SK-N-SH (cell line): ENCODE measurements at regions not wholly inside any gene's neighbourhood (a gene's known extent, or its start where the extent isn't known, plus 50 kb on each side); places are given as distances from the start of the nearest gene placed in this dataset.

Experiments used
- CTCF ChIA-PET: fragments of 300-600, 350-600 bp; formaldehyde crosslinking; extraction: SDS; loops from one replicate; lab custom pipeline; 2021; lab: Yijun Ruan, JAX
- POLR2A ChIA-PET: fragments of 350-600 bp; sonication (Branson Sonifier 250); formaldehyde crosslinking; extraction: SDS; loops from one replicate; lab custom pipeline; 2020; ENCODE audit warnings: antibody characterized with exemption, inconsistent platforms; lab: Yijun Ruan, JAX
- DNase-seq: peaks from one replicate; pipeline ENCODE4 v3.0.0; 2012
- H2AFZ ChIP-seq: fragments of 200-600 bp; sonication (generic); 2 replicates; pipeline ENCODE4 v1.8.1; 2016; ENCODE audit warnings: antibody characterized with exemption, mild to moderate bottlenecking, low read depth
- H3F3A ChIP-seq: fragments of 200-600 bp; sonication (generic); replicated peaks from 2 replicates; pipeline ENCODE3; 2016; ENCODE audit warnings: antibody characterized with exemption, mild to moderate bottlenecking; ENCODE audit not compliant: insufficient read depth
- H3K27ac ChIP-seq, 2 experiments: fragments of 200-500 bp in 1 of 2; fragments of 200-600 bp in 1 of 2; sonication (Bioruptor generic) in 1 of 2; sonication (generic), shearing (Covaris generic) in 1 of 2; 2 replicates each; pipeline versions ENCODE4 v1.5.1 to v1.6.1; 2014 to 2016; ENCODE audit warnings: low read depth in 2 of 2, inconsistent platforms in 1 of 2, low read length in 1 of 2, mild to moderate bottlenecking in 1 of 2, mixed read lengths in 1 of 2
- H3K27me3 ChIP-seq: fragments of 200-600 bp; sonication (generic), shearing (Covaris generic); 2 replicates; pipeline ENCODE4 v1.6.1; 2016; ENCODE audit warnings: mixed run types; ENCODE audit not compliant: insufficient read depth
- H3K36me3 ChIP-seq, 2 experiments: fragments of 200-500 bp in 1 of 2; fragments of 200-600 bp in 1 of 2; sonication (Bioruptor generic) in 1 of 2; sonication (generic) in 1 of 2; replicated peaks in 1 of 2; 2 replicates each; pipeline versions ENCODE3 to v1.5.1; 2014 to 2016; ENCODE audit warnings: low read length in 1 of 2, mild to moderate bottlenecking in 1 of 2; ENCODE audit not compliant: insufficient read depth in 2 of 2, control insufficient read depth in 1 of 2
- H3K4me1 ChIP-seq, 2 experiments: fragments of 200-500 bp in 1 of 2; fragments of 200-600 bp in 1 of 2; sonication (Bioruptor generic) in 1 of 2; sonication (generic), shearing (Covaris generic) in 1 of 2; 2 replicates each; pipeline versions ENCODE4 v1.5.1 to v1.6.1; 2014 to 2016; ENCODE audit warnings: low read depth in 1 of 2, low read length in 1 of 2, mixed run types in 1 of 2; ENCODE audit not compliant: insufficient read depth in 2 of 2, control insufficient read depth in 1 of 2
- H3K4me2 ChIP-seq: fragments of 200-600 bp; sonication (generic), shearing (Covaris generic); 2 replicates; pipeline ENCODE4 v1.6.1; 2017; ENCODE audit warnings: mixed run types
- H3K4me3 ChIP-seq, 2 experiments: fragments of 200-500 bp in 1 of 2; fragments of 200-600 bp in 1 of 2; sonication (Bioruptor generic) in 1 of 2; sonication (generic), shearing (Covaris generic) in 1 of 2; 2 replicates each; pipeline versions ENCODE4 v1.5.1 to v1.8.1; 2014 to 2016; ENCODE audit warnings: low read depth in 2 of 2, inconsistent platforms in 1 of 2, low read length in 1 of 2, mild to moderate bottlenecking in 1 of 2, mixed read lengths in 1 of 2, moderate library complexity in 1 of 2
- H3K79me2 ChIP-seq: fragments of 200-600 bp; sonication (generic); 2 replicates; pipeline ENCODE4 v1.8.1; 2017; ENCODE audit warnings: mild to moderate bottlenecking; ENCODE audit not compliant: insufficient read depth
- H3K9ac ChIP-seq: fragments of 200-600 bp; sonication (generic); 2 replicates; pipeline ENCODE4 v1.6.1; 2017; ENCODE audit warnings: mixed run types
- H3K9me2 ChIP-seq: fragments of 200-600 bp; sonication (generic); 2 replicates; pipeline ENCODE4 v1.6.1; 2017; ENCODE audit warnings: mixed run types
- H3K9me3 ChIP-seq: fragments of 200-600 bp; sonication (generic); 2 replicates; pipeline ENCODE4 v1.6.1; 2017; ENCODE audit warnings: mixed run types, mild to moderate bottlenecking, moderate library complexity
- H4K20me1 ChIP-seq: fragments of 200-600 bp; sonication (generic); 2 replicates; pipeline ENCODE4 v1.6.1; 2017; ENCODE audit warnings: mild to moderate bottlenecking, mixed run types; ENCODE audit not compliant: insufficient read depth
- CTCF ChIP-seq: fragments of 200-600 bp; sonication (generic); IDR thresholded peaks from 2 replicates; pipeline ENCODE4 v1.6.1; 2017; ENCODE audit warnings: antibody characterized with exemption, mild to moderate bottlenecking, moderate library complexity
- EP300 ChIP-seq, 2 experiments: IDR thresholded peaks; 2 replicates each; pipeline versions ENCODE4 v1.4.0 to v1.6.1; 2012; ENCODE audit warnings: borderline replicate concordance in 1 of 2, low read depth in 1 of 2, low read length in 1 of 2
- FOSL2 ChIP-seq: IDR thresholded peaks from 2 replicates; pipeline ENCODE4 v1.4.0; 2012; ENCODE audit warnings: low read depth, mild to moderate bottlenecking, moderate library complexity, borderline replicate concordance
- FOXJ3 ChIP-seq: sonication (generic); formaldehyde crosslinking; IDR thresholded peaks from 2 replicates; pipeline ENCODE4 v1.5.1; 2020; ENCODE audit warnings: mild to moderate bottlenecking, missing genetic modification reagents
- IRF3 ChIP-seq: fragments of 150-350 bp; IDR thresholded peaks from 2 replicates; pipeline ENCODE4 v1.6.1; 2016; ENCODE audit warnings: mild to moderate bottlenecking, low read depth, low read length
- JUND ChIP-seq: IDR thresholded peaks from 2 replicates; pipeline ENCODE4 v1.4.0; 2012
- MEF2A ChIP-seq: IDR thresholded peaks from 2 replicates; pipeline ENCODE4 v1.4.0; 2012; ENCODE audit warnings: low read depth, borderline replicate concordance
- PBX3 ChIP-seq: IDR thresholded peaks from 2 replicates; pipeline ENCODE4; 2012
- RCOR1 ChIP-seq: fragments of 150-350 bp; IDR thresholded peaks from 2 replicates; pipeline ENCODE4 v1.6.1; 2017; ENCODE audit warnings: antibody characterized with exemption, low read length
- RXRA ChIP-seq: IDR thresholded peaks from 2 replicates; pipeline ENCODE4 v1.4.0; 2012; ENCODE audit warnings: low read depth, mild to moderate bottlenecking, borderline replicate concordance
- TCF12 ChIP-seq: IDR thresholded peaks from 2 replicates; pipeline ENCODE4 v1.4.0; 2012
- ZBTB33 ChIP-seq: IDR thresholded peaks from 2 replicates; pipeline ENCODE4 v1.4.0; 2012; ENCODE audit warnings: low read depth, borderline replicate concordance
- WGBS: methylation state at CpG from one replicate; pipeline ENCODE4 v1.1.6; 2017; ENCODE audit warnings: low lambda C conversion rate; 5-methylcytosine and 5-hydroxymethylcytosine counted together

GRCh38 chr3:178353006-178353694 lies 183.1 kb upstream of the KCNMB2 start:
- 24% methylated on average over 1 of the region's 1 CpG for WGBS
- POLR2A ChIA-PET, result no interaction called here
- Histone ChIP-seq H3K4me3 (no peak overlapping the region; a peak in 1 of 4 replicates), H3K27ac (peak overlapping the region; percentile 61 to 82), H4K20me1 (no peaks in the 10 kb centered on the region), H3K79me2 (no peaks in the 10 kb centered on the region), H3K4me2 (peak overlapping the region; percentile 54; the same call in 1 of the 2 replicates), H3K9me2 (no peaks in the 10 kb centered on the region), H3K36me3 (no peaks in the 10 kb centered on the region), H2AFZ (no peak overlapping the region), H3F3A (peaks cover 9% of the 10 kb centered on the region), H3K27me3 (no peaks in the 10 kb centered on the region), H3K4me1 (peaks cover 3 to 29% of the 10 kb centered on the region in 2 experiments; a peak in 2 of 4 replicates), H3K9me3 (no peaks in the 10 kb centered on the region), H3K9ac (peak overlapping the region; percentile 12; the same call in 1 of the 2 replicates)
- no peak for DNase-seq
- TF ChIP-seq JUND (peak; percentile 30; the same call in 1 of the 2 replicates), PBX3 (peak; percentile 49; the same call in 1 of the 2 replicates), IRF3 (no peak), MEF2A (no peak), FOSL2 (no peak), ZBTB33 (no peak), EP300 (IDR thresholded peaks at IDR 0.05; ENCODE audit: borderline replicate concordance in 1 of 2, low read depth in 1 of 2, low read length in 1 of 2) (peak in 1 of 2 experiments; percentile 64; a peak in 1 of 4 replicates), FOXJ3 (CRISPR knock-in tag) (no peak), CTCF (no peak), TCF12 (peak; percentile 88), RCOR1 (no peak), RXRA (no peak)
- CTCF ChIA-PET, result no interaction called here
